HAP-1 (cell line): ENCODE measurements at regions not wholly inside any gene's neighbourhood (a gene's known extent, or its start where the extent isn't known, plus 50 kb on each side); places are given as distances from the start of the nearest gene placed in this dataset.
"Not testable (repeated sequence)": the region's sequence is repeated elsewhere in the genome, so short reads cannot be mapped to it uniquely, and the experiment has no call there.

ENCODE experiments used
- DNase-seq, 2 experiments: peaks; one replicate each; pipeline ENCODE4 v3.0.0-alpha.2; 2016 to 2020; ENCODE audit warnings: low spot score in 2 of 2
- H3K27me3 ChIP-seq: fragments of 250-450 bp; sonication (Bioruptor Pico); 2 replicates; pipeline ENCODE4 v1.5.1; 2020; ENCODE audit warnings: low read depth, mild to moderate bottlenecking, moderate library complexity
- H3K36me3 ChIP-seq: fragments of 250-450 bp; sonication (Bioruptor Pico); replicated peaks from 2 replicates; pipeline ENCODE4 v1.5.1; 2020; ENCODE audit warnings: mild to moderate bottlenecking
- H3K4me1 ChIP-seq: fragments of 250-450 bp; sonication (Bioruptor Pico); 2 replicates; pipeline ENCODE4 v1.5.1; 2020; ENCODE audit warnings: mild to moderate bottlenecking
- H3K4me3 ChIP-seq: fragments of 250-450 bp; sonication (Bioruptor Pico); 2 replicates; pipeline ENCODE4 v1.5.1; 2020; ENCODE audit warnings: mild to moderate bottlenecking, moderate library complexity
- H3K9me3 ChIP-seq: fragments of 250-450 bp; sonication (Bioruptor Pico); 2 replicates; pipeline ENCODE4 v1.5.1; 2020; ENCODE audit warnings: mild to moderate bottlenecking, moderate library complexity
- in situ Hi-C: fragments of 300-500 bp; cut with MboI; formaldehyde crosslinking; loops from 3 replicates; pipeline ENCODE4 v1.14.3; 2020; ENCODE audit warnings: low sequenced_read_pairs, inconsistent platforms, mixed read lengths

- H3K9me3 ChIP-seq: no peaks in the 10 kb centered on the region
- H3K27me3 ChIP-seq: no peaks in the 10 kb centered on the region
- H3K36me3 ChIP-seq: no peaks in the 10 kb centered on the region
- no peak overlapping the region for H3K4me3 ChIP-seq
- in situ Hi-C loops: no loop called here
- no peak for DNase-seq
- no peaks in the 10 kb centered on the region for H3K4me1 ChIP-seq
Measured at GRCh38 chr6:81891874-81892273, 139.4 kb upstream of the TENT5A start.

- Histone ChIP-seq H3K4me1 (no peaks in the 10 kb centered on the region), H3K9me3 (no peaks in the 10 kb centered on the region), H3K4me3 (no peak overlapping the region), H3K27me3 (no peaks in the 10 kb centered on the region), H3K36me3 (no peaks in the 10 kb centered on the region)
- in situ Hi-C loops: no loop called here
- no peak for DNase-seq
Measured at GRCh38 chr6:81890846-81891245, 138.4 kb upstream of the TENT5A start.

- H3K27me3 ChIP-seq: no peaks in the 10 kb centered on the region
- DNase-seq: no peak
- in situ Hi-C loops: no loop called here
Measured at GRCh38 chr6:81889377-81890053, 137.0 kb upstream of the TENT5A start.

GRCh38 chr6:81886909-81887308, 134.4 kb upstream of the TENT5A start:
- H3K4me3 ChIP-seq, in situ Hi-C loops, H3K27me3 ChIP-seq, H3K9me3 ChIP-seq, H3K36me3 ChIP-seq, DNase-seq, H3K4me1 ChIP-seq: not testable (repeated sequence)

More at GRCh38 chr6:81889377-81890053, 137.0 kb upstream of the TENT5A start:
- Histone ChIP-seq H3K9me3 (no peaks in the 10 kb centered on the region), H3K4me3 (no peak overlapping the region), H3K4me1 (no peaks in the 10 kb centered on the region), H3K36me3 (no peaks in the 10 kb centered on the region)

GRCh38 chr6:81886157-81886556, 133.7 kb upstream of the TENT5A start:
- in situ Hi-C loops: no loop called here
- no peaks in the 10 kb centered on the region for H3K4me1 ChIP-seq
- no peaks in the 10 kb centered on the region for H3K9me3 ChIP-seq
- H3K27me3 ChIP-seq: no peaks in the 10 kb centered on the region
- no peak for DNase-seq
- no peak overlapping the region for H3K4me3 ChIP-seq
- no peaks in the 10 kb centered on the region for H3K36me3 ChIP-seq

- H3K4me1 ChIP-seq: no peaks in the 10 kb centered on the region
- no peaks in the 10 kb centered on the region for H3K9me3 ChIP-seq
- H3K27me3 ChIP-seq: no peaks in the 10 kb centered on the region
- no peak overlapping the region for H3K4me3 ChIP-seq
- no peaks in the 10 kb centered on the region for H3K36me3 ChIP-seq
- DNase-seq: no peak
- in situ Hi-C loops: no loop called here
Measured at GRCh38 chr6:81881660-81882059, 129.2 kb upstream of the TENT5A start.

GRCh38 chr6:81878479-81878878, 126.0 kb upstream of the TENT5A start:
- no peaks in the 10 kb centered on the region for H3K9me3 ChIP-seq
- no peak for DNase-seq
- no peaks in the 10 kb centered on the region for H3K36me3 ChIP-seq
- in situ Hi-C loops: no loop called here
- no peaks in the 10 kb centered on the region for H3K27me3 ChIP-seq
- H3K4me1 ChIP-seq: no peaks in the 10 kb centered on the region
- no peak overlapping the region for H3K4me3 ChIP-seq

GRCh38 chr6:81876971-81877370, 124.5 kb upstream of the TENT5A start:
- Histone ChIP-seq H3K4me3 (no peak overlapping the region), H3K36me3 (no peaks in the 10 kb centered on the region), H3K9me3 (no peaks in the 10 kb centered on the region), H3K27me3 (no peaks in the 10 kb centered on the region), H3K4me1 (no peaks in the 10 kb centered on the region)
- no peak for DNase-seq
- in situ Hi-C loops: no loop called here

- H3K4me1 ChIP-seq: no peaks in the 10 kb centered on the region
- H3K27me3 ChIP-seq: no peaks in the 10 kb centered on the region
- no peaks in the 10 kb centered on the region for H3K36me3 ChIP-seq
- no peak overlapping the region for H3K4me3 ChIP-seq
- in situ Hi-C loops: no loop called here
- no peak for DNase-seq
- H3K9me3 ChIP-seq: no peaks in the 10 kb centered on the region
Measured at GRCh38 chr6:81875782-81876293, 123.4 kb upstream of the TENT5A start.

GRCh38 chr6:81869749-81870508, 117.4 kb upstream of the TENT5A start:
- H3K27me3 ChIP-seq, H3K36me3 ChIP-seq, H3K4me1 ChIP-seq, DNase-seq, H3K4me3 ChIP-seq, in situ Hi-C loops, H3K9me3 ChIP-seq: not testable (repeated sequence)

- Histone ChIP-seq H3K4me1 (no peaks in the 10 kb centered on the region), H3K36me3 (no peaks in the 10 kb centered on the region), H3K4me3 (no peak overlapping the region), H3K27me3 (no peaks in the 10 kb centered on the region), H3K9me3 (no peaks in the 10 kb centered on the region)
- DNase-seq: no peak
- in situ Hi-C loops: no loop called here
Measured at GRCh38 chr6:81865712-81866111, 113.2 kb upstream of the TENT5A start.

GRCh38 chr6:81864124-81864523, 111.6 kb upstream of the TENT5A start:
- in situ Hi-C loops: no loop called here
- no peaks in the 10 kb centered on the region for H3K36me3 ChIP-seq
- H3K27me3 ChIP-seq: no peaks in the 10 kb centered on the region
- H3K9me3 ChIP-seq: no peaks in the 10 kb centered on the region
- no peaks in the 10 kb centered on the region for H3K4me1 ChIP-seq
- no peak for DNase-seq
- no peak overlapping the region for H3K4me3 ChIP-seq

GRCh38 chr6:81863123-81863522, 110.6 kb upstream of the TENT5A start:
- in situ Hi-C loops: no loop called here
- H3K27me3 ChIP-seq: no peaks in the 10 kb centered on the region
- no peaks in the 10 kb centered on the region for H3K9me3 ChIP-seq
- no peak overlapping the region for H3K4me3 ChIP-seq
- no peaks in the 10 kb centered on the region for H3K4me1 ChIP-seq
- DNase-seq: no peak
- H3K36me3 ChIP-seq: no peaks in the 10 kb centered on the region

- no peak for DNase-seq
- Histone ChIP-seq H3K4me3 (no peak overlapping the region), H3K36me3 (no peaks in the 10 kb centered on the region), H3K27me3 (no peaks in the 10 kb centered on the region), H3K9me3 (no peaks in the 10 kb centered on the region), H3K4me1 (no peaks in the 10 kb centered on the region)
- in situ Hi-C loops: no loop called here
Measured at GRCh38 chr6:81861281-81861680, 108.8 kb upstream of the TENT5A start.
